ENCODE measurements at regions not wholly inside any gene's neighbourhood (a gene's known extent, or its start where the extent isn't known, plus 50 kb on each side); places are given as distances from the start of the nearest gene placed in this dataset.

GRCh38 chr1:109834951-109835350, 71.2 kb upstream of the EPS8L3 start:
- TF ChIP-seq SUZ12 (IDR thresholded peaks at IDR 0.05; ENCODE audit: unreplicated experiment) (no peak), ZBTB40 (IDR thresholded peaks at IDR 0.05; ENCODE audit: borderline replicate concordance) (no peak), TARDBP (IDR thresholded peaks at IDR 0.05; ENCODE audit: borderline replicate concordance) (no peak), MEF2A (IDR thresholded peaks at IDR 0.05; ENCODE audit: insufficient read depth, low read depth, low read length) (no peak), TAF1 (IDR thresholded peaks at IDR 0.05; ENCODE audit: borderline replicate concordance, low read depth, low read length) (no peak), CTCF (IDR thresholded peaks at IDR 0.05 in 2 of 3, conservative IDR thresholded peaks at IDR 0.05 in 1 of 3; ENCODE audit: control insufficient read depth in 2 of 3, extremely low read depth in 1 of 3, insufficient read depth in 1 of 3, low read depth in 3 of 3, low read length in 3 of 3) (no peak), EZH2 (IDR thresholded peaks at IDR 0.05; ENCODE audit: borderline replicate concordance, control insufficient read depth, low read depth, low read length) (no peak), MAX (IDR thresholded peaks at IDR 0.05; ENCODE audit: low read depth, low read length) (no peak), RAD21 (IDR thresholded peaks at IDR 0.05; ENCODE audit: insufficient read depth, low read depth, low read length) (no peak), REST (IDR thresholded peaks at IDR 0.05; ENCODE audit: low read depth, low read length) (no peak), MXI1 (IDR thresholded peaks at IDR 0.05; ENCODE audit: low read depth, low read length) (no peak)

Measured in GM12878 (cell line).